HepG2 (cell line): ENCODE measurements at regions not wholly inside any gene's neighbourhood (a gene's known extent, or its start where the extent isn't known, plus 50 kb on each side); places are given as distances from the start of the nearest gene placed in this dataset.

Experiments
- SNAPC2 ChIP-seq: sonication (generic); formaldehyde crosslinking; IDR thresholded peaks from 2 replicates; pipeline ENCODE4 v1.8.1; 2022; ENCODE audit warnings: mild to moderate bottlenecking, missing genetic modification reagents
- TF ChIP-seq, protein P1 (sequence below): sonication (generic); formaldehyde crosslinking; IDR thresholded peaks from 2 replicates; pipeline ENCODE4 v1.4.0; 2020; ENCODE audit warnings: missing genetic modification reagents, borderline replicate concordance

DNA sequence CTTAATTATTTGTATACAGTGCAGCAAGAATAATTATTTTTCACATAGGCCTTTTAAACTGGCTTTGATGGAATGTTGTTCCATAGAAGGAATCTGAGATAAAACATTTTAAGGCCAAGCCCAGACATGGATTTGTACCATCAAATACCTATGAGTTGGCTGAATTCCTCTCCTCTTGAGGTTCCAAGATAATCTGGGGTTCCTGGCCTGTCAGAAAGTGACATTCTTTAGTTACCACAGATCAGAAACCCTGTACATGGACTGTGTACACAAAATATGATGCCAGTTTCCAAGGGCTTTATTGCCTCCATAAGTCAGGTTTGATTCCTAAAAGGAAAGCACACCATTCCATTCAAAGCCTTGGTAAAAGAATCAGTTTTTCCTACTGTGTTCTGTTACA is 1256.7 kb upstream of the NRXN1 start:
- TF ChIP-seq, protein P1, sequence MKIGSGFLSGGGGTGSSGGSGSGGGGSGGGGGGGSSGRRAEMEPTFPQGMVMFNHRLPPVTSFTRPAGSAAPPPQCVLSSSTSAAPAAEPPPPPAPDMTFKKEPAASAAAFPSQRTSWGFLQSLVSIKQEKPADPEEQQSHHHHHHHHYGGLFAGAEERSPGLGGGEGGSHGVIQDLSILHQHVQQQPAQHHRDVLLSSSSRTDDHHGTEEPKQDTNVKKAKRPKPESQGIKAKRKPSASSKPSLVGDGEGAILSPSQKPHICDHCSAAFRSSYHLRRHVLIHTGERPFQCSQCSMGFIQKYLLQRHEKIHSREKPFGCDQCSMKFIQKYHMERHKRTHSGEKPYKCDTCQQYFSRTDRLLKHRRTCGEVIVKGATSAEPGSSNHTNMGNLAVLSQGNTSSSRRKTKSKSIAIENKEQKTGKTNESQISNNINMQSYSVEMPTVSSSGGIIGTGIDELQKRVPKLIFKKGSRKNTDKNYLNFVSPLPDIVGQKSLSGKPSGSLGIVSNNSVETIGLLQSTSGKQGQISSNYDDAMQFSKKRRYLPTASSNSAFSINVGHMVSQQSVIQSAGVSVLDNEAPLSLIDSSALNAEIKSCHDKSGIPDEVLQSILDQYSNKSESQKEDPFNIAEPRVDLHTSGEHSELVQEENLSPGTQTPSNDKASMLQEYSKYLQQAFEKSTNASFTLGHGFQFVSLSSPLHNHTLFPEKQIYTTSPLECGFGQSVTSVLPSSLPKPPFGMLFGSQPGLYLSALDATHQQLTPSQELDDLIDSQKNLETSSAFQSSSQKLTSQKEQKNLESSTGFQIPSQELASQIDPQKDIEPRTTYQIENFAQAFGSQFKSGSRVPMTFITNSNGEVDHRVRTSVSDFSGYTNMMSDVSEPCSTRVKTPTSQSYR (CRISPR knock-in tag), result no peak
- TF ChIP-seq SNAPC2 (CRISPR knock-in tag), result no peak
